K562 (cell line): ENCODE measurements at regions not wholly inside any gene's neighbourhood (a gene's known extent, or its start where the extent isn't known, plus 50 kb on each side); places are given as distances from the start of the nearest gene placed in this dataset.

Source experiments
- ATAC-seq: fragments of 200-7000 bp; cut with Tn5 transposase; 3 replicates; pipeline ENCODE4 v1.9.1; 2020; ENCODE audit warnings: moderate library complexity
- BruUV-seq: library from RNA; stranded (reverse); fragments of 400-500 nt; replicated peaks from 2 replicates; lab custom pipeline; 2021; lab: Mats Ljungman, UMichigan
- CTCF ChIA-PET: fragments of 300-600 bp; formaldehyde crosslinking; extraction: SDS; loops from one replicate; lab custom pipeline; 2021; ENCODE audit warnings: low intra/inter-chr PET ratio; lab: Yijun Ruan, JAX
- POLR2A ChIA-PET: fragments of 300-600, 350-650 bp; sonication (Branson Sonifier 250); formaldehyde crosslinking; extraction: SDS; loops from one replicate; lab custom pipeline; 2021; ENCODE audit warnings: antibody characterized with exemption, inconsistent platforms; lab: Yijun Ruan, JAX
- DNase-seq, 4 experiments: peaks; one replicate each; pipeline versions ENCODE4 v3.0.0 to v3.0.0-alpha.2; 2011 to 2018; ENCODE audit warnings: low spot score in 3 of 4, mixed read lengths in 3 of 4; ENCODE audit errors: extremely low read depth in 1 of 4
- FAIRE-seq: peaks from 2 replicates; lab custom pipeline; 2011; peaks lifted over from hg19 to GRCh38; lab: Jason Lieb, UNC
- H2AFZ ChIP-seq: 2 replicates; pipeline ENCODE4 v1.6.0; 2011; ENCODE audit warnings: low read depth, low read length, control low read depth, inconsistent platforms
- H3K27ac ChIP-seq: fragments of 200-600 bp; 3 replicates; pipeline ENCODE4 v1.8.0; 2011; ENCODE audit warnings: low read depth, mild to moderate bottlenecking, control low read depth, inconsistent platforms, low read length, moderate library complexity, mixed read lengths; ENCODE audit errors: extremely low read depth
- H3K27me3 ChIP-seq, 2 experiments: fragments of 300-600 bp in 1 of 2; 2 replicates in 1 of 2; 3 replicates in 1 of 2; pipeline versions ENCODE4 v1.6.0 to v1.8.0; 2011; ENCODE audit warnings: inconsistent platforms in 2 of 2, low read length in 2 of 2, mild to moderate bottlenecking in 1 of 2, mixed read lengths in 1 of 2, moderate library complexity in 1 of 2; ENCODE audit not compliant: control insufficient read depth in 2 of 2, insufficient read depth in 2 of 2
- H3K36me3 ChIP-seq: fragments of 300-600 bp; 3 replicates; pipeline ENCODE4 v1.8.0; 2011; ENCODE audit warnings: mild to moderate bottlenecking, low read length, inconsistent platforms; ENCODE audit not compliant: control insufficient read depth, insufficient read depth
- H3K4me1 ChIP-seq, 2 experiments: fragments of 200-600 bp in 1 of 2; replicated peaks in 1 of 2; 2 replicates in 1 of 2; 3 replicates in 1 of 2; pipeline versions ENCODE4 v1.5.1 to v1.8.0; 2011; ENCODE audit warnings: inconsistent platforms in 2 of 2, low read length in 2 of 2, mild to moderate bottlenecking in 1 of 2, mixed read lengths in 1 of 2, moderate library complexity in 1 of 2; ENCODE audit not compliant: control insufficient read depth in 2 of 2, insufficient read depth in 2 of 2
- H3K4me2 ChIP-seq: 2 replicates; pipeline ENCODE4 v1.6.1; 2011; ENCODE audit warnings: low read length, control low read depth, inconsistent platforms, mixed read lengths; ENCODE audit not compliant: insufficient read depth
- H3K4me3 ChIP-seq: fragments of 200-600 bp; sonication (generic), shearing (Covaris generic); 2 replicates; pipeline ENCODE4 v1.5.1; 2016; ENCODE audit warnings: control low read depth, inconsistent platforms
- H3K79me2 ChIP-seq: fragments of 200-600 bp; 3 replicates; pipeline ENCODE4 v1.8.0; 2011; ENCODE audit warnings: low read length, inconsistent platforms; ENCODE audit not compliant: control insufficient read depth, insufficient read depth
- H3K9ac ChIP-seq, 2 experiments: 2 replicates each; pipeline versions ENCODE4 v1.6.0 to v1.6.1; 2011; ENCODE audit warnings: low read depth in 2 of 2, low read length in 2 of 2, control low read depth in 1 of 2, inconsistent platforms in 1 of 2, mild to moderate bottlenecking in 1 of 2, mixed read lengths in 1 of 2; ENCODE audit not compliant: insufficient read depth in 1 of 2
- H3K9me1 ChIP-seq: one replicate; pipeline ENCODE4 v1.6.0; 2011; ENCODE audit warnings: inconsistent platforms, mild to moderate bottlenecking, low read length, moderate library complexity; ENCODE audit not compliant: control insufficient read depth, insufficient read depth
- H3K9me3 ChIP-seq: replicated peaks from 2 replicates; pipeline ENCODE4 v1.5.1; 2011; ENCODE audit warnings: low read depth, low read length, inconsistent platforms; ENCODE audit not compliant: control insufficient read depth, insufficient read depth
- H4K20me1 ChIP-seq: replicated peaks from 2 replicates; pipeline ENCODE4 v1.6.1; 2011; ENCODE audit warnings: low read length, inconsistent platforms, mixed read lengths; ENCODE audit not compliant: control insufficient read depth, insufficient read depth
- CHD2 ChIP-seq: IDR thresholded peaks from 2 replicates; pipeline ENCODE4 v1.6.1; 2011; ENCODE audit warnings: low read depth, low read length
- FOXJ2 ChIP-seq: fragments of 200-800 bp; sonication (Bioruptor generic); IDR thresholded peaks from 2 replicates; pipeline ENCODE4 v1.6.1; 2016; ENCODE audit warnings: missing genetic modification characterization, missing compliant biosample characterization
- KLF13 ChIP-seq: fragments of 450-650 bp; IDR thresholded peaks from 2 replicates; pipeline ENCODE4 v1.6.1; 2016; ENCODE audit warnings: missing genetic modification characterization, low read depth, mild to moderate bottlenecking, missing compliant biosample characterization, moderate library complexity, borderline replicate concordance
- POLR2G ChIP-seq: fragments of 200-400 bp; formaldehyde crosslinking; IDR thresholded peaks from 2 replicates; pipeline ENCODE4 v1.6.1; 2017; ENCODE audit warnings: low read depth, mild to moderate bottlenecking, antibody characterized with exemption, low read length, moderate library complexity
- SMARCB1 ChIP-seq: IDR thresholded peaks from 2 replicates; pipeline ENCODE4 v1.6.1; 2011; ENCODE audit warnings: improper control_type of control experiment, low read depth; ENCODE audit not compliant: insufficient read length
- ZNF197 ChIP-seq: fragments of 200-800 bp; sonication (Bioruptor generic); IDR thresholded peaks from 2 replicates; pipeline ENCODE4 v1.6.1; 2016; ENCODE audit warnings: low read depth, missing genetic modification characterization, missing compliant biosample characterization
- ZNF274 ChIP-seq: IDR thresholded peaks from 2 replicates; pipeline ENCODE4 v1.6.1; 2011; ENCODE audit warnings: low read depth, mild to moderate bottlenecking, low read length, moderate library complexity, borderline replicate concordance
- ZNF436 ChIP-seq: fragments of 250-450, 450-650 bp; sonication (Bioruptor Pico); formaldehyde crosslinking; IDR thresholded peaks from 2 replicates; pipeline ENCODE4 v1.7.0; 2020; ENCODE audit warnings: mild to moderate bottlenecking
- ZNF696 ChIP-seq: fragments of 250-450 bp; sonication (Bioruptor Pico); conservative IDR thresholded peaks from 2 replicates; pipeline ENCODE4 v1.4.0; 2020; ENCODE audit warnings: mild to moderate bottlenecking, moderate library complexity
- ZSCAN32 ChIP-seq: fragments of 450-650 bp; formaldehyde crosslinking; IDR thresholded peaks from 2 replicates; pipeline ENCODE4 v1.4.0; 2020; ENCODE audit warnings: mild to moderate bottlenecking, moderate library complexity
- whole genome bisulfite sequencing: fragments of 100-300 bp; shearing (Covaris generic); methylation state at CpG from one replicate; pipeline ENCODE4 v1.1.6; 2016; ENCODE audit warnings: low coverage, mixed read lengths; ENCODE audit not compliant: insufficient coverage; ENCODE audit errors: missing lambda C conversion rate; 5-methylcytosine and 5-hydroxymethylcytosine counted together
- in situ Hi-C: fragments of 300-500 bp; cut with MboI; formaldehyde crosslinking; loops from 4 replicates; pipeline ENCODE4 v1.15.0; 2018; ENCODE audit warnings: inconsistent platforms, mixed read lengths
- intact Hi-C: fragments of 100-400 bp; cut with micrococcal nuclease; formaldehyde crosslinking; loops from 2 replicates; pipeline ENCODE4 v1.14.2; 2022
- TF ChIP-seq, protein P1 (sequence below), 2 experiments: IDR thresholded peaks; 2 replicates each; pipeline ENCODE4 v1.6.1; 2011; ENCODE audit warnings: borderline replicate concordance in 1 of 2, control low read depth in 1 of 2, low read depth in 1 of 2, low read length in 1 of 2, mild to moderate bottlenecking in 1 of 2, mixed read lengths in 1 of 2, moderate library complexity in 1 of 2; ENCODE audit not compliant: insufficient read depth in 1 of 2, insufficient read length in 1 of 2, poor library complexity in 1 of 2, severe bottlenecking in 1 of 2; ENCODE audit errors: extremely low read depth in 1 of 2
- TF ChIP-seq, protein P2 (sequence below), 2 experiments: fragments of 450-650 bp in 1 of 2; IDR thresholded peaks; 2 replicates each; pipeline ENCODE4 v1.6.1; 2011 to 2017; ENCODE audit warnings: low read depth in 2 of 2, antibody characterized with exemption in 1 of 2, borderline replicate concordance in 1 of 2, low read length in 1 of 2, mild to moderate bottlenecking in 1 of 2, mixed read lengths in 1 of 2; ENCODE audit not compliant: control insufficient read depth in 1 of 2
- TF ChIP-seq, protein P3 (sequence below): sonication (generic); formaldehyde crosslinking; IDR thresholded peaks from 2 replicates; pipeline ENCODE4 v1.9.0; 2022; ENCODE audit warnings: mild to moderate bottlenecking, missing genetic modification reagents
- TF ChIP-seq, protein P4 (sequence below): fragments of 250-450 bp; sonication (Bioruptor Pico); IDR thresholded peaks from 2 replicates; pipeline ENCODE4 v1.8.0; 2021; ENCODE audit warnings: moderate library complexity, mild to moderate bottlenecking, inconsistent platforms

DNA sequence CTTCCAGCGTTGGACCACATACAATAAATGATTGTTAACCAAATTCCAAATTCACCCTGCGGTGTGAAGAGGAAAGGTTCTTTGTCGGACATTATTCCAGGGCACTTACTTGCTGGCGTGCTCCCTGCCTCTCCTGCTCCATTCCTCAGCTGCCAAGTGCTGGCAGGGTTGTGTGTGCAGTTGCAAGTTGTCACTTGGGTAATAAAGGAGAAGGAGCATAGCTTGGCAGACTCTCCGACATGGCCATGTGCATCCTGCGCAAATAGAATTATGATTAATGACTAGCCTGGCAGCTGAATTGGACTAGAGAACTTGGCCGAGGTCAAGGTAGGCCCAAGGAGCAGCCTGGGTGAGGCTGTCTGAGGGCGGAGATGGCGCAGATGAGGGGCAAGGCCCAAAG is 92.3 kb upstream of the ELMO1 start:
- intact Hi-C loops = no loop called here
- no peaks in the 10 kb centered on the region for H3K9me1 ChIP-seq
- BruUV-seq = no TSS peak
- no peak overlapping the region for H3K9ac ChIP-seq
- DNase-seq = no peak
- in situ Hi-C loops = no loop called here
- H3K4me2 ChIP-seq = no peak overlapping the region
- no peaks in the 10 kb centered on the region for H3K79me2 ChIP-seq
- H2AFZ ChIP-seq = no peak overlapping the region
- TF ChIP-seq, protein P1, sequence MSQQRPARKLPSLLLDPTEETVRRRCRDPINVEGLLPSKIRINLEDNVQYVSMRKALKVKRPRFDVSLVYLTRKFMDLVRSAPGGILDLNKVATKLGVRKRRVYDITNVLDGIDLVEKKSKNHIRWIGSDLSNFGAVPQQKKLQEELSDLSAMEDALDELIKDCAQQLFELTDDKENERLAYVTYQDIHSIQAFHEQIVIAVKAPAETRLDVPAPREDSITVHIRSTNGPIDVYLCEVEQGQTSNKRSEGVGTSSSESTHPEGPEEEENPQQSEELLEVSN (IDR thresholded peaks at IDR 0.05; ENCODE audit: borderline replicate concordance in 1 of 2, extremely low read depth in 1 of 2, insufficient read depth in 1 of 2, insufficient read length in 1 of 2, low read depth in 1 of 2, low read length in 1 of 2, poor library complexity in 1 of 2, severe bottlenecking in 1 of 2) = no peak
- TF ChIP-seq CHD2 (no peak), SMARCB1 (no peak), KLF13 (no peak), ZNF197 (CRISPR knock-in tag) (no peak), ZNF274 (no peak), ZNF696 (CRISPR knock-in tag) (no peak), FOXJ2 (no peak), ZSCAN32 (CRISPR knock-in tag) (no peak), POLR2G (no peak), ZNF436 (no peak)
- TF ChIP-seq, protein P2, sequence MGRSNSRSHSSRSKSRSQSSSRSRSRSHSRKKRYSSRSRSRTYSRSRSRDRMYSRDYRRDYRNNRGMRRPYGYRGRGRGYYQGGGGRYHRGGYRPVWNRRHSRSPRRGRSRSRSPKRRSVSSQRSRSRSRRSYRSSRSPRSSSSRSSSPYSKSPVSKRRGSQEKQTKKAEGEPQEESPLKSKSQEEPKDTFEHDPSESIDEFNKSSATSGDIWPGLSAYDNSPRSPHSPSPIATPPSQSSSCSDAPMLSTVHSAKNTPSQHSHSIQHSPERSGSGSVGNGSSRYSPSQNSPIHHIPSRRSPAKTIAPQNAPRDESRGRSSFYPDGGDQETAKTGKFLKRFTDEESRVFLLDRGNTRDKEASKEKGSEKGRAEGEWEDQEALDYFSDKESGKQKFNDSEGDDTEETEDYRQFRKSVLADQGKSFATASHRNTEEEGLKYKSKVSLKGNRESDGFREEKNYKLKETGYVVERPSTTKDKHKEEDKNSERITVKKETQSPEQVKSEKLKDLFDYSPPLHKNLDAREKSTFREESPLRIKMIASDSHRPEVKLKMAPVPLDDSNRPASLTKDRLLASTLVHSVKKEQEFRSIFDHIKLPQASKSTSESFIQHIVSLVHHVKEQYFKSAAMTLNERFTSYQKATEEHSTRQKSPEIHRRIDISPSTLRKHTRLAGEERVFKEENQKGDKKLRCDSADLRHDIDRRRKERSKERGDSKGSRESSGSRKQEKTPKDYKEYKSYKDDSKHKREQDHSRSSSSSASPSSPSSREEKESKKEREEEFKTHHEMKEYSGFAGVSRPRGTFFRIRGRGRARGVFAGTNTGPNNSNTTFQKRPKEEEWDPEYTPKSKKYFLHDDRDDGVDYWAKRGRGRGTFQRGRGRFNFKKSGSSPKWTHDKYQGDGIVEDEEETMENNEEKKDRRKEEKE (IDR thresholded peaks at IDR 0.05; ENCODE audit: borderline replicate concordance in 1 of 2, control insufficient read depth in 1 of 2, low read depth in 2 of 2, low read length in 1 of 2) = no peak
- TF ChIP-seq, protein P3, sequence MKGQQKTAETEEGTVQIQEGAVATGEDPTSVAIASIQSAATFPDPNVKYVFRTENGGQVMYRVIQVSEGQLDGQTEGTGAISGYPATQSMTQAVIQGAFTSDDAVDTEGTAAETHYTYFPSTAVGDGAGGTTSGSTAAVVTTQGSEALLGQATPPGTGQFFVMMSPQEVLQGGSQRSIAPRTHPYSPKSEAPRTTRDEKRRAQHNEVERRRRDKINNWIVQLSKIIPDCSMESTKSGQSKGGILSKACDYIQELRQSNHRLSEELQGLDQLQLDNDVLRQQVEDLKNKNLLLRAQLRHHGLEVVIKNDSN (CRISPR knock-in tag) = no peak
- TF ChIP-seq, protein P4, sequence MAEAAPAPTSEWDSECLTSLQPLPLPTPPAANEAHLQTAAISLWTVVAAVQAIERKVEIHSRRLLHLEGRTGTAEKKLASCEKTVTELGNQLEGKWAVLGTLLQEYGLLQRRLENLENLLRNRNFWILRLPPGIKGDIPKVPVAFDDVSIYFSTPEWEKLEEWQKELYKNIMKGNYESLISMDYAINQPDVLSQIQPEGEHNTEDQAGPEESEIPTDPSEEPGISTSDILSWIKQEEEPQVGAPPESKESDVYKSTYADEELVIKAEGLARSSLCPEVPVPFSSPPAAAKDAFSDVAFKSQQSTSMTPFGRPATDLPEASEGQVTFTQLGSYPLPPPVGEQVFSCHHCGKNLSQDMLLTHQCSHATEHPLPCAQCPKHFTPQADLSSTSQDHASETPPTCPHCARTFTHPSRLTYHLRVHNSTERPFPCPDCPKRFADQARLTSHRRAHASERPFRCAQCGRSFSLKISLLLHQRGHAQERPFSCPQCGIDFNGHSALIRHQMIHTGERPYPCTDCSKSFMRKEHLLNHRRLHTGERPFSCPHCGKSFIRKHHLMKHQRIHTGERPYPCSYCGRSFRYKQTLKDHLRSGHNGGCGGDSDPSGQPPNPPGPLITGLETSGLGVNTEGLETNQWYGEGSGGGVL (CRISPR knock-in tag) = no peak
- peaks cover 0 to 3% of the 10 kb centered on the region in 2 experiments; a peak in 1 of 5 replicates for H3K27me3 ChIP-seq
- ChIA-PET CTCF (no interaction called here), POLR2A (interaction anchor here (0.7 kb wide), 1 partner anchor 8 kb away, joined by 3 read pairs; no protein-coding TSS in a partner anchor)
- H3K36me3 ChIP-seq = no peaks in the 10 kb centered on the region
- H3K4me3 ChIP-seq = no peak overlapping the region
- no peaks in the 10 kb centered on the region for H3K9me3 ChIP-seq
- no peak for ATAC-seq
- no peak for FAIRE-seq
- no peaks in the 10 kb centered on the region for H4K20me1 ChIP-seq
- H3K4me1 ChIP-seq = no peaks in the 10 kb centered on the region
- 3% methylated on average over 9 of the region's 9 CpGs for WGBS
- H3K27ac ChIP-seq = no peak overlapping the region
